Activated T-helper 17 cell treated with anti-CD3 and anti-CD28 coated beads, Interleukin-2, amount 50 U/mL, for 72 hours (primary cell): ENCODE measurements at regions not wholly inside any gene's neighbourhood (a gene's known extent, or its start where the extent isn't known, plus 50 kb on each side); places are given as distances from the start of the nearest gene placed in this dataset.

ENCODE experiments used
- ATAC-seq: fragments of 150-1000 bp; cut with Tn5 transposase; replicated peaks from 2 replicates; pipeline ENCODE4 v1.10.0; 2021; ENCODE audit warnings: mild to moderate bottlenecking, moderate library complexity
- H3K27ac Mint-ChIP-seq: one replicate; pipeline ENCODE4 v1.8.0; 2022; ENCODE audit warnings: mixed read lengths
- H3K27me3 Mint-ChIP-seq: one replicate; pipeline ENCODE4 v1.8.0; 2022; ENCODE audit warnings: mixed read lengths
- H3K36me3 Mint-ChIP-seq: one replicate; pipeline ENCODE4 v1.8.0; 2022; ENCODE audit warnings: low read depth, mild to moderate bottlenecking, mixed read lengths
- H3K4me1 Mint-ChIP-seq: one replicate; pipeline ENCODE4 v1.8.0; 2022; ENCODE audit warnings: mixed read lengths
- H3K4me3 Mint-ChIP-seq: one replicate; pipeline ENCODE4 v1.8.0; 2022; ENCODE audit warnings: mild to moderate bottlenecking, mixed read lengths
- H3K9me3 Mint-ChIP-seq: one replicate; pipeline ENCODE4 v1.8.0; 2022; ENCODE audit warnings: mixed read lengths

GRCh38 chr11:128209138-128209435, 378.3 kb downstream of the ETS1 start:
- Mint-ChIP-seq H3K27ac (no peak overlapping the region), H3K9me3 (no peaks in the 10 kb centered on the region), H3K27me3 (peaks cover 3% of the 10 kb centered on the region), H3K36me3 (no peaks in the 10 kb centered on the region), H3K4me3 (no peak overlapping the region), H3K4me1 (no peaks in the 10 kb centered on the region)
- no peak for ATAC-seq

- Mint-ChIP-seq H3K4me3 (no peak overlapping the region), H3K9me3 (no peaks in the 10 kb centered on the region), H3K36me3 (no peaks in the 10 kb centered on the region), H3K27ac (no peak overlapping the region), H3K27me3 (peaks cover 3% of the 10 kb centered on the region), H3K4me1 (no peaks in the 10 kb centered on the region)
- peak; percentile 75 for ATAC-seq
These were observed 378.8 kb downstream of the ETS1 start for GRCh38 chr11:128208329-128209137.

GRCh38 chr11:128207861-128208321, 379.5 kb downstream of the ETS1 start:
- Mint-ChIP-seq H3K9me3 (no peaks in the 10 kb centered on the region), H3K4me3 (no peak overlapping the region), H3K36me3 (no peaks in the 10 kb centered on the region), H3K4me1 (no peaks in the 10 kb centered on the region), H3K27ac (no peak overlapping the region), H3K27me3 (peaks cover 3% of the 10 kb centered on the region)
- no peak for ATAC-seq

- no peaks in the 10 kb centered on the region for H3K9me3 Mint-ChIP-seq
- H3K4me3 Mint-ChIP-seq: no peak overlapping the region
- no peak for ATAC-seq
These were observed 380.9 kb downstream of the ETS1 start for GRCh38 chr11:128206461-128206860.

GRCh38 chr11:128205796-128206195, 381.6 kb downstream of the ETS1 start:
- no peak for ATAC-seq
- H3K27me3 Mint-ChIP-seq: peaks cover 3% of the 10 kb centered on the region
- no peak overlapping the region for H3K27ac Mint-ChIP-seq
- H3K9me3 Mint-ChIP-seq: no peaks in the 10 kb centered on the region
- H3K4me1 Mint-ChIP-seq: no peaks in the 10 kb centered on the region
- no peak overlapping the region for H3K4me3 Mint-ChIP-seq
- H3K36me3 Mint-ChIP-seq: no peaks in the 10 kb centered on the region

More at GRCh38 chr11:128206461-128206860, 380.9 kb downstream of the ETS1 start:
- Mint-ChIP-seq H3K27me3 (peaks cover 3% of the 10 kb centered on the region), H3K27ac (no peak overlapping the region), H3K4me1 (no peaks in the 10 kb centered on the region), H3K36me3 (no peaks in the 10 kb centered on the region)

- Mint-ChIP-seq H3K9me3 (no peaks in the 10 kb centered on the region), H3K27ac (no peak overlapping the region), H3K4me1 (no peaks in the 10 kb centered on the region), H3K36me3 (no peaks in the 10 kb centered on the region), H3K27me3 (peaks cover 3% of the 10 kb centered on the region), H3K4me3 (no peak overlapping the region)
- no peak for ATAC-seq
These were observed 382.5 kb downstream of the ETS1 start for GRCh38 chr11:128204898-128205297.

- H3K4me3 Mint-ChIP-seq: no peak overlapping the region
- H3K27ac Mint-ChIP-seq: no peak overlapping the region
- ATAC-seq: no peak
These were observed 385.6 kb downstream of the ETS1 start for GRCh38 chr11:128201801-128202200.

GRCh38 chr11:128201009-128201408, 386.3 kb downstream of the ETS1 start:
- Mint-ChIP-seq H3K4me1 (peaks cover 5% of the 10 kb centered on the region), H3K27me3 (no peaks in the 10 kb centered on the region), H3K27ac (no peak overlapping the region), H3K4me3 (no peak overlapping the region), H3K9me3 (no peaks in the 10 kb centered on the region), H3K36me3 (no peaks in the 10 kb centered on the region)
- peak; percentile 87 for ATAC-seq

More at GRCh38 chr11:128201801-128202200, 385.6 kb downstream of the ETS1 start:
- Mint-ChIP-seq H3K27me3 (no peaks in the 10 kb centered on the region), H3K4me1 (no peaks in the 10 kb centered on the region), H3K36me3 (no peaks in the 10 kb centered on the region), H3K9me3 (no peaks in the 10 kb centered on the region)

- H3K9me3 Mint-ChIP-seq: no peaks in the 10 kb centered on the region
- H3K4me1 Mint-ChIP-seq: peaks cover 10% of the 10 kb centered on the region
- ATAC-seq: no peak
- H3K36me3 Mint-ChIP-seq: no peaks in the 10 kb centered on the region
- no peak overlapping the region for H3K27ac Mint-ChIP-seq
- H3K27me3 Mint-ChIP-seq: no peaks in the 10 kb centered on the region
- H3K4me3 Mint-ChIP-seq: no peak overlapping the region
These were observed 386.9 kb downstream of the ETS1 start for GRCh38 chr11:128200467-128200866.

GRCh38 chr11:128198216-128198772, 389.1 kb downstream of the ETS1 start:
- ATAC-seq: no peak
- no peaks in the 10 kb centered on the region for H3K9me3 Mint-ChIP-seq
- H3K27me3 Mint-ChIP-seq: no peaks in the 10 kb centered on the region
- H3K27ac Mint-ChIP-seq: no peak overlapping the region
- no peaks in the 10 kb centered on the region for H3K36me3 Mint-ChIP-seq
- H3K4me3 Mint-ChIP-seq: no peak overlapping the region
- H3K4me1 Mint-ChIP-seq: peaks cover 25% of the 10 kb centered on the region

- ATAC-seq: peak; percentile 20
- Mint-ChIP-seq H3K36me3 (no peaks in the 10 kb centered on the region), H3K4me3 (no peak overlapping the region), H3K4me1 (peaks cover 25% of the 10 kb centered on the region), H3K27ac (peak overlapping the region; percentile 10), H3K9me3 (no peaks in the 10 kb centered on the region), H3K27me3 (no peaks in the 10 kb centered on the region)
These were observed 391.1 kb downstream of the ETS1 start for GRCh38 chr11:128196235-128196634.

GRCh38 chr11:128195756-128196155, 391.6 kb downstream of the ETS1 start:
- Mint-ChIP-seq H3K9me3 (no peaks in the 10 kb centered on the region), H3K4me3 (peak overlapping the region; percentile 42), H3K27ac (peak overlapping the region; percentile 10), H3K4me1 (peaks cover 25% of the 10 kb centered on the region), H3K27me3 (no peaks in the 10 kb centered on the region), H3K36me3 (no peaks in the 10 kb centered on the region)
- ATAC-seq: peak; percentile 71

- Mint-ChIP-seq H3K27ac (peak overlapping the region; percentile 10), H3K27me3 (no peaks in the 10 kb centered on the region), H3K4me1 (peaks cover 25% of the 10 kb centered on the region), H3K36me3 (no peaks in the 10 kb centered on the region), H3K4me3 (peak overlapping the region; percentile 42), H3K9me3 (no peaks in the 10 kb centered on the region)
- peak; percentile 88 for ATAC-seq
These were observed 392.2 kb downstream of the ETS1 start for GRCh38 chr11:128195057-128195751.

- Mint-ChIP-seq H3K4me1 (peaks cover 25% of the 10 kb centered on the region), H3K9me3 (no peaks in the 10 kb centered on the region), H3K27ac (no peak overlapping the region), H3K36me3 (no peaks in the 10 kb centered on the region), H3K4me3 (peak overlapping the region; percentile 42), H3K27me3 (no peaks in the 10 kb centered on the region)
- no peak for ATAC-seq
These were observed 393.1 kb downstream of the ETS1 start for GRCh38 chr11:128194216-128194615.

- Mint-ChIP-seq H3K27ac (no peak overlapping the region), H3K4me3 (no peak overlapping the region), H3K9me3 (no peaks in the 10 kb centered on the region), H3K4me1 (peaks cover 25% of the 10 kb centered on the region), H3K36me3 (no peaks in the 10 kb centered on the region), H3K27me3 (no peaks in the 10 kb centered on the region)
- no peak for ATAC-seq
These were observed 393.7 kb downstream of the ETS1 start for GRCh38 chr11:128193615-128194014.
